K562 (cell line): ENCODE measurements at regions not wholly inside any gene's neighbourhood (a gene's known extent, or its start where the extent isn't known, plus 50 kb on each side); places are given as distances from the start of the nearest gene placed in this dataset.

Experiments used
- ATAC-seq: fragments of 200-7000 bp; cut with Tn5 transposase; 3 replicates; pipeline ENCODE4 v1.9.1; 2020; ENCODE audit warnings: moderate library complexity
- BruUV-seq: library from RNA; stranded (reverse); fragments of 400-500 nt; replicated peaks from 2 replicates; lab custom pipeline; 2021; lab: Mats Ljungman, UMichigan
- CTCF ChIA-PET: fragments of 300-600 bp; formaldehyde crosslinking; extraction: SDS; loops from one replicate; lab custom pipeline; 2021; ENCODE audit warnings: low intra/inter-chr PET ratio; lab: Yijun Ruan, JAX
- POLR2A ChIA-PET: fragments of 300-600, 350-650 bp; sonication (Branson Sonifier 250); formaldehyde crosslinking; extraction: SDS; loops from one replicate; lab custom pipeline; 2021; ENCODE audit warnings: antibody characterized with exemption, inconsistent platforms; lab: Yijun Ruan, JAX
- DNase-seq, 4 experiments: peaks; one replicate each; pipeline versions ENCODE4 v3.0.0 to v3.0.0-alpha.2; 2011 to 2018; ENCODE audit warnings: low spot score in 3 of 4, mixed read lengths in 3 of 4; ENCODE audit errors: extremely low read depth in 1 of 4
- FAIRE-seq: peaks from 2 replicates; lab custom pipeline; 2011; peaks lifted over from hg19 to GRCh38; lab: Jason Lieb, UNC
- H2AFZ ChIP-seq: 2 replicates; pipeline ENCODE4 v1.6.0; 2011; ENCODE audit warnings: low read depth, low read length, control low read depth, inconsistent platforms
- H3K27ac ChIP-seq: fragments of 200-600 bp; 3 replicates; pipeline ENCODE4 v1.8.0; 2011; ENCODE audit warnings: low read depth, mild to moderate bottlenecking, control low read depth, inconsistent platforms, low read length, moderate library complexity, mixed read lengths; ENCODE audit errors: extremely low read depth
- H3K27me3 ChIP-seq, 2 experiments: fragments of 300-600 bp in 1 of 2; 2 replicates in 1 of 2; 3 replicates in 1 of 2; pipeline versions ENCODE4 v1.6.0 to v1.8.0; 2011; ENCODE audit warnings: inconsistent platforms in 2 of 2, low read length in 2 of 2, mild to moderate bottlenecking in 1 of 2, mixed read lengths in 1 of 2, moderate library complexity in 1 of 2; ENCODE audit not compliant: control insufficient read depth in 2 of 2, insufficient read depth in 2 of 2
- H3K36me3 ChIP-seq: fragments of 300-600 bp; 3 replicates; pipeline ENCODE4 v1.8.0; 2011; ENCODE audit warnings: mild to moderate bottlenecking, low read length, inconsistent platforms; ENCODE audit not compliant: control insufficient read depth, insufficient read depth
- H3K4me1 ChIP-seq, 2 experiments: fragments of 200-600 bp in 1 of 2; replicated peaks in 1 of 2; 2 replicates in 1 of 2; 3 replicates in 1 of 2; pipeline versions ENCODE4 v1.5.1 to v1.8.0; 2011; ENCODE audit warnings: inconsistent platforms in 2 of 2, low read length in 2 of 2, mild to moderate bottlenecking in 1 of 2, mixed read lengths in 1 of 2, moderate library complexity in 1 of 2; ENCODE audit not compliant: control insufficient read depth in 2 of 2, insufficient read depth in 2 of 2
- H3K4me2 ChIP-seq: 2 replicates; pipeline ENCODE4 v1.6.1; 2011; ENCODE audit warnings: low read length, control low read depth, inconsistent platforms, mixed read lengths; ENCODE audit not compliant: insufficient read depth
- H3K4me3 ChIP-seq: fragments of 200-600 bp; sonication (generic), shearing (Covaris generic); 2 replicates; pipeline ENCODE4 v1.5.1; 2016; ENCODE audit warnings: control low read depth, inconsistent platforms
- H3K79me2 ChIP-seq: fragments of 200-600 bp; 3 replicates; pipeline ENCODE4 v1.8.0; 2011; ENCODE audit warnings: low read length, inconsistent platforms; ENCODE audit not compliant: control insufficient read depth, insufficient read depth
- H3K9ac ChIP-seq, 2 experiments: 2 replicates each; pipeline versions ENCODE4 v1.6.0 to v1.6.1; 2011; ENCODE audit warnings: low read depth in 2 of 2, low read length in 2 of 2, control low read depth in 1 of 2, inconsistent platforms in 1 of 2, mild to moderate bottlenecking in 1 of 2, mixed read lengths in 1 of 2; ENCODE audit not compliant: insufficient read depth in 1 of 2
- H3K9me1 ChIP-seq: one replicate; pipeline ENCODE4 v1.6.0; 2011; ENCODE audit warnings: inconsistent platforms, mild to moderate bottlenecking, low read length, moderate library complexity; ENCODE audit not compliant: control insufficient read depth, insufficient read depth
- H3K9me3 ChIP-seq: replicated peaks from 2 replicates; pipeline ENCODE4 v1.5.1; 2011; ENCODE audit warnings: low read depth, low read length, inconsistent platforms; ENCODE audit not compliant: control insufficient read depth, insufficient read depth
- H4K20me1 ChIP-seq: replicated peaks from 2 replicates; pipeline ENCODE4 v1.6.1; 2011; ENCODE audit warnings: low read length, inconsistent platforms, mixed read lengths; ENCODE audit not compliant: control insufficient read depth, insufficient read depth
- ARID1B ChIP-seq: fragments of 450-650 bp; IDR thresholded peaks from 2 replicates; pipeline ENCODE4 v1.6.1; 2016; ENCODE audit warnings: antibody characterized with exemption, mild to moderate bottlenecking, inconsistent platforms
- BDP1 ChIP-seq: IDR thresholded peaks from 3 replicates; pipeline ENCODE4 v1.6.1; 2011; ENCODE audit not compliant: insufficient read length, insufficient read depth
- CREB3 ChIP-seq: fragments of 450-650 bp; conservative IDR thresholded peaks from 2 replicates; pipeline ENCODE4 v1.6.1; 2016; ENCODE audit warnings: missing genetic modification characterization, low read depth, mild to moderate bottlenecking, missing compliant biosample characterization, moderate library complexity
- ESRRA ChIP-seq: fragments of 450-650 bp; IDR thresholded peaks from 2 replicates; pipeline ENCODE4 v1.6.1; 2014; ENCODE audit warnings: low read depth, mild to moderate bottlenecking, moderate library complexity, borderline replicate concordance
- MGA ChIP-seq: fragments of 450-650 bp; IDR thresholded peaks from 2 replicates; pipeline ENCODE4 v1.6.1; 2016; ENCODE audit warnings: mild to moderate bottlenecking, moderate library complexity
- MTA2 ChIP-seq: fragments of 450-650 bp; IDR thresholded peaks from 2 replicates; pipeline ENCODE4 v1.6.1; 2016; ENCODE audit warnings: low read depth
- NKRF ChIP-seq: fragments of 450-650 bp; IDR thresholded peaks from 2 replicates; pipeline ENCODE4 v1.6.1; 2016; ENCODE audit warnings: borderline replicate concordance
- TEAD2 ChIP-seq: fragments of 450-650 bp; IDR thresholded peaks from 2 replicates; pipeline ENCODE4 v1.6.1; 2016; ENCODE audit warnings: missing genetic modification characterization, control low read depth, missing compliant biosample characterization
- WGBS: fragments of 100-300 bp; shearing (Covaris generic); methylation state at CpG from one replicate; pipeline ENCODE4 v1.1.6; 2016; ENCODE audit warnings: low coverage, mixed read lengths; ENCODE audit not compliant: insufficient coverage; ENCODE audit errors: missing lambda C conversion rate; 5-methylcytosine and 5-hydroxymethylcytosine counted together
- in situ Hi-C: fragments of 300-500 bp; cut with MboI; formaldehyde crosslinking; loops from 4 replicates; pipeline ENCODE4 v1.15.0; 2018; ENCODE audit warnings: inconsistent platforms, mixed read lengths
- intact Hi-C: fragments of 100-400 bp; cut with micrococcal nuclease; formaldehyde crosslinking; loops from 2 replicates; pipeline ENCODE4 v1.14.2; 2022

GRCh38 chr6:2447931-2448330, 202.5 kb upstream of the GMDS start:
- Histone ChIP-seq H3K36me3 (no peaks in the 10 kb centered on the region), H3K9me1 (no peaks in the 10 kb centered on the region), H3K4me1 (no peaks in the 10 kb centered on the region), H4K20me1 (no peaks in the 10 kb centered on the region), H3K27me3 (peaks cover 2 to 16% of the 10 kb centered on the region in 2 experiments; a peak in 3 of 5 replicates), H3K4me2 (no peak overlapping the region), H3K9ac (no peak overlapping the region), H2AFZ (no peak overlapping the region), H3K9me3 (no peaks in the 10 kb centered on the region), H3K27ac (no peak overlapping the region), H3K4me3 (no peak overlapping the region), H3K79me2 (no peaks in the 10 kb centered on the region)
- CTCF ChIA-PET: interaction anchor here (0.7 to 1.2 kb wide), 2 partner anchors 251 to 851 kb away, joined by 5 read pairs; no protein-coding TSS in a partner anchor
- POLR2A ChIA-PET: interaction anchor here (0.6 to 1.4 kb wide), 3 partner anchors 11 to 994 kb away, joined by 3 read pairs; no protein-coding TSS in a partner anchor
- in situ Hi-C loops: no loop called here
- ATAC-seq (no peak), DNase-seq (no peak), FAIRE-seq (no peak)
- intact Hi-C loops: loop anchor here (2.0 to 5.0 kb wide), 2 partner anchors 241 to 851 kb away; no protein-coding TSS in a partner anchor
- BruUV-seq: no TSS peak
- WGBS: 2% methylated on average over 3 of the region's 3 CpGs
- TF ChIP-seq ARID1B: no peak
- no peak for TF ChIP-seq MTA2
- no peak for TF ChIP-seq NKRF
- no peak for TF ChIP-seq TEAD2
- no peak for TF ChIP-seq ESRRA
- TF ChIP-seq CREB3 (tag): no peak
- TF ChIP-seq MGA: no peak
- TF ChIP-seq BDP1: no peak
